SJSA1 (cell line): ENCODE measurements at regions not wholly inside any gene's neighbourhood (a gene's known extent, or its start where the extent isn't known, plus 50 kb on each side); places are given as distances from the start of the nearest gene placed in this dataset.

Experiments
- DNase-seq, 2 experiments: peaks; one replicate each; pipeline ENCODE4 v3.0.0-alpha.2; 2015 to 2020; ENCODE audit warnings: low spot score in 2 of 2, low read depth in 1 of 2
- H3K27ac ChIP-seq: fragments of 250-450 bp; sonication (Bioruptor Pico); 2 replicates; pipeline ENCODE4 v1.5.1; 2020; ENCODE audit warnings: mild to moderate bottlenecking, moderate library complexity
- H3K27me3 ChIP-seq: fragments of 250-450 bp; sonication (Bioruptor Pico); replicated peaks from 2 replicates; pipeline ENCODE4 v1.5.1; 2020; ENCODE audit warnings: mild to moderate bottlenecking, moderate library complexity
- H3K36me3 ChIP-seq: fragments of 250-450 bp; sonication (Bioruptor Pico); 2 replicates; pipeline ENCODE4 v1.5.1; 2020; ENCODE audit warnings: mild to moderate bottlenecking
- H3K4me1 ChIP-seq: fragments of 250-450 bp; sonication (Bioruptor Pico); replicated peaks from 2 replicates; pipeline ENCODE4 v1.6.1; 2021; ENCODE audit warnings: mild to moderate bottlenecking
- H3K4me3 ChIP-seq: fragments of 250-450 bp; sonication (Bioruptor Pico); 2 replicates; pipeline ENCODE4 v1.5.1; 2020; ENCODE audit warnings: mild to moderate bottlenecking
- H3K9me3 ChIP-seq: fragments of 250-450 bp; sonication (Bioruptor Pico); replicated peaks from 2 replicates; pipeline ENCODE4 v1.5.1; 2020; ENCODE audit warnings: mild to moderate bottlenecking

DNA sequence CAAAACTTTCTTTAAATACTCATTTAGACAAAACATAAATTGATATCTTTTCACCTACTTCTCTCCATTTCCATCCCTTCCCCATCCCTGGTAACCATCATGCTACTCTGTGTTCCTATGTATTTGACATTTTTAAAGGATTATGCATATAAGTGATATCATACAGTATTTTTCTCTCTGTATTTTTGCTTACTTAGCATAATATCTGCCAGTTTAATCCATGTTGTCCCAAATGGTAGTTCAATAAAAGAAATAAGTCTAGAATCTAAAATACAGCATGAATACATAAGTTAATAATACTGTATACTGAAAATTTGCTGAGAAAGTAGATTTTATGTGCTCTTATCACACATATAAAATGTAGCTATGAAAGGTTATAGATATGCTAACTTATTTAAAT lies 190.3 kb upstream of the NAV3 start:
- H3K27ac ChIP-seq: no peak overlapping the region
- no peaks in the 10 kb centered on the region for H3K27me3 ChIP-seq
- H3K4me3 ChIP-seq: no peak overlapping the region
- no peak for DNase-seq
- no peaks in the 10 kb centered on the region for H3K4me1 ChIP-seq
- no peaks in the 10 kb centered on the region for H3K9me3 ChIP-seq
- H3K36me3 ChIP-seq: no peaks in the 10 kb centered on the region

DNA sequence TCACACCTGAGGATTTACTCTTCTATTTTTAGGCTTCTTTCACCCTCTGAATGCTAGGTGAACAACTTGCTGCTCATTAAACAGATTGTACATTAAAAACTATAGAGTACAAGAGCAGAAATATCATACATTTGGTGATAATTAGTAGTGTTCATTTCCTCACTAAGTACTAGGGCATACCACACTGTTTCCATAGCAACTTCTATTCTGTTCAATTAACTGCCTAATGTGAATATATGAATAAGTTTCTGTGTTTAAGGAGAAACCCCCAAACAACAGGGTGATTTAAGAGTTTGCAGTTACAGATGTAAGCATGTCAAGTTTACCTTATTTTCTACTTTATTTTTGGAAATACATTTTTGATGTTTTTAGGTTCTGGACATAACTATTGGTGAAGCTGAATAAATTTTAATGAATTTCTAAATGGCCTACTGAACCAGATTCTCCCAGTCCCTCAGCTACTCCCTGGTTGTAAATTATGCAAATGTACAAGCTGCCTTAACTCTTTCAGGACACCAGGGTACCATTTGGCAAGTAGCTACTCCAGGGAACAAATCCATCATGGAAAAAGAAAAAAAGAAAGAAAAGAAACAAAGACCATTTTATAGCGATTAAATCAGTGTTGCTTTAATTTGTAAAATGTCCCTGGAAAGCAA lies 199.8 kb upstream of the NAV3 start:
- H3K36me3 ChIP-seq: no peaks in the 10 kb centered on the region
- H3K9me3 ChIP-seq: no peaks in the 10 kb centered on the region
- no peak overlapping the region for H3K4me3 ChIP-seq
- no peak for DNase-seq
- H3K27ac ChIP-seq: no peak overlapping the region
- no peaks in the 10 kb centered on the region for H3K27me3 ChIP-seq
- no peaks in the 10 kb centered on the region for H3K4me1 ChIP-seq

DNA sequence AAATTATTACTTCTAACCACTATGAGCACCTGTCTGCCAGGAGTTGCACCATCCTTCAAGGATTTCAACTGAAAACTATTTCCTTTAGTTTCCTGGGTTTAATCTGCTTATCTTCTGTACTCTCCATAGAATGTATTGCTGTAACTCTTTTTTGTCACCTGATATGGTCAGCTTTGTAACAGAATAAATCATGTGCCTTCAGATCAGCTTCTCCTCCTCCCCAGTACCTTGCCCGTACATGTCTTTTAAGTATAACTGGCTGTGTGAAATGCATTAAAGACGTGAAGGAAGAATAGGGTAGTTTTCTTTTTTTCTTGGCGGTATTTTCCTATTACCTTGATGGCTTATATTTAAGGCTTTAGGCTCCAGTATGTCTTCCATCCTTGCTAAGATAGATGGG lies 200.3 kb upstream of the NAV3 start:
- DNase-seq: no peak
- Histone ChIP-seq H3K9me3 (no peaks in the 10 kb centered on the region), H3K36me3 (no peaks in the 10 kb centered on the region), H3K4me1 (no peaks in the 10 kb centered on the region), H3K4me3 (no peak overlapping the region), H3K27me3 (no peaks in the 10 kb centered on the region), H3K27ac (no peak overlapping the region)

DNA sequence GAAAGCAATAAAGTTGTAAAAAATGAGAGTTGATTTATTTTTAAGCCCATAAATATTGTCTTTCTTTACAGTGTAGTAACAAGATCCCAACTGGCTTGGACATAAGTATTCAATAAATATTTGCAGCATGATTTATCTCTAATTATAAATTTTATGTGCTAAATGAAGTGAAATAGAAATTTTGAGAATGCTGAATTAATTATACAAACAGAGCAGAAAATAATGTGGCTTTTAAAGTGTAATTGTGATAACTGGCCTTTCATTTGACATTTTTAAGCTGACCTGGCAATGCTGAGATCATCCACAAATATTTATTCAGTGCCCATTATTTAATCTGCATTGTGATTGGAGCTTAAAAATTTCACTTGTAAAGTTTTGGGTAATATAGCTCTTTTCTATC lies 201.6 kb upstream of the NAV3 start:
- H3K27me3 ChIP-seq: no peaks in the 10 kb centered on the region
- H3K36me3 ChIP-seq: no peaks in the 10 kb centered on the region
- H3K9me3 ChIP-seq: no peaks in the 10 kb centered on the region
- no peaks in the 10 kb centered on the region for H3K4me1 ChIP-seq
- DNase-seq: no peak
- H3K27ac ChIP-seq: no peak overlapping the region
- H3K4me3 ChIP-seq: no peak overlapping the region

DNA sequence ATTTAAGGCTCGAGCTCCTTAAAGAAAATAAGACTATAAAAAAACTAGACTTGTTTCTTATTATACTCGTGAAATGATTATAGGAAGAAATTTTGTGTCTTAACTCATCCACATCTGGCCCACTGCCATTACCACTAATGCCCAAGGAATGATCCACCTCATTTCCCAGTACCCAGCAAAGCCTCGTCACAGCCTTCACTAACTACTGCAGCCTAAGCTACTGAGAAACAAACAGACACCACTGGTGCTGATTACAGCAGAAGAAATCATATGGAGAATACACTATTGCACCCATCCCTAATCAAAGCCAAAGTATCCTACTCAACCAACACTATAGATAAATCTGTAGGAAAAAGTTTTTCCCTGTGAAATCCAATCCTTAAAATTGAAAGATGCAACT lies 205.3 kb upstream of the NAV3 start:
- H3K27ac ChIP-seq: peak overlapping the region; percentile 54
- H3K4me3 ChIP-seq: no peak overlapping the region

GRCh38 chr12:77619425-77619824 lies 211.3 kb upstream of the NAV3 start:
- Histone ChIP-seq H3K27ac (no peak overlapping the region), H3K4me1 (no peaks in the 10 kb centered on the region), H3K27me3 (no peaks in the 10 kb centered on the region), H3K36me3 (no peaks in the 10 kb centered on the region), H3K9me3 (no peaks in the 10 kb centered on the region; the same call in 1 of the 2 replicates), H3K4me3 (no peak overlapping the region)
- no peak for DNase-seq

More for the DNA sequence above, 205.3 kb upstream of the NAV3 start:
- no peaks in the 10 kb centered on the region for H3K27me3 ChIP-seq
- no peaks in the 10 kb centered on the region for H3K9me3 ChIP-seq
- no peaks in the 10 kb centered on the region for H3K4me1 ChIP-seq
- DNase-seq: peak; percentile 34 to 61
- H3K36me3 ChIP-seq: no peaks in the 10 kb centered on the region

DNA sequence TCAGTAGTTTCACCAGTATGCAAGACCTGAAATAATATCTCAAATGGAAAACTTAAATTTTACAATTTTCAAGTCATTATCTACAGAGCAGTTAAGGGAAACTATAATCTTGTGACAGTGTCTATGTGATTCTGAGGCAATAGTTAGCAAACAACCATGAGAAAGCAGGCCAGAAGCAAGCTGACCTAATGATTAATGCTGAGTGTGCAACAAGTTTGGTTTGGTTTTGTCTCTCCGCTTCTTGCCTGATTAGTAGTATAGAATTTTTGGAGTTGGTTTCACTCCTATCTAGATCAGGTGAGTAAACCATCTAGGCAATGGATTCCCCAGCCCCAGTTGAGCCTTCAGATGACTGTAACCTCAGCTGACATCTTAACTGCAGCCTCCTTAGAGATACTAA lies 212.9 kb upstream of the NAV3 start:
- no peaks in the 10 kb centered on the region for H3K4me1 ChIP-seq
- H3K27me3 ChIP-seq: no peaks in the 10 kb centered on the region
- H3K9me3 ChIP-seq: no peaks in the 10 kb centered on the region; the same call in 1 of the 2 replicates
- DNase-seq: no peak
- H3K36me3 ChIP-seq: no peaks in the 10 kb centered on the region
- no peak overlapping the region for H3K4me3 ChIP-seq
- H3K27ac ChIP-seq: no peak overlapping the region

GRCh38 chr12:77615332-77615731 lies 215.4 kb upstream of the NAV3 start:
- H3K27me3 ChIP-seq: no peaks in the 10 kb centered on the region
- H3K27ac ChIP-seq: no peak overlapping the region
- no peak for DNase-seq
- no peaks in the 10 kb centered on the region for H3K4me1 ChIP-seq
- H3K4me3 ChIP-seq: no peak overlapping the region
- no peaks in the 10 kb centered on the region for H3K36me3 ChIP-seq
- no peaks in the 10 kb centered on the region; the same call in 1 of the 2 replicates for H3K9me3 ChIP-seq

GRCh38 chr12:77613411-77613810 lies 217.3 kb upstream of the NAV3 start:
- Histone ChIP-seq H3K36me3 (no peaks in the 10 kb centered on the region), H3K4me3 (no peak overlapping the region), H3K9me3 (no peaks in the 10 kb centered on the region; the same call in 1 of the 2 replicates), H3K27me3 (no peaks in the 10 kb centered on the region), H3K4me1 (no peaks in the 10 kb centered on the region), H3K27ac (no peak overlapping the region)
- no peak for DNase-seq

- no peak overlapping the region for H3K27ac ChIP-seq
- no peaks in the 10 kb centered on the region for H3K36me3 ChIP-seq
- no peak for DNase-seq
- no peaks in the 10 kb centered on the region for H3K27me3 ChIP-seq
- H3K4me3 ChIP-seq: no peak overlapping the region
- H3K9me3 ChIP-seq: no peaks in the 10 kb centered on the region
- H3K4me1 ChIP-seq: no peaks in the 10 kb centered on the region
Observed at GRCh38 chr12:77610446-77610845, 220.2 kb upstream of the NAV3 start.

DNA sequence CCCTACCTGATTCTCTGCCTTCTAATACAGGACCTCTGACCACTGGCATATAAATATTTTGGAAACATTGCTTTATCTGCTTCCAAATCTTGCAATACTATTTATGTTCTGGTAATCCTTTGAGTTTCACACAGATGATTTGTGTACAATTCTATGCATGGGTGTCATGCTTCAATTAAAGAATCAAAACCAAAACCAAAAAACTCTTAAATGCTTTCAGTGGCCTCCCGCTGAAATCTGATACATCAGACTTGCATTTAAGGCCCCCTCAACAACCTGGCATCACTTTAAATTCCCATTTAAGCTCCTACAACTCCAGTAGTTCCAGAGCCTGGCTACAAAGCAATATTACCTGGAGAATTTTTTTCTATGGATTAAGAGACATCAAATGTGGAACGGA lies 221.7 kb upstream of the NAV3 start:
- Histone ChIP-seq H3K27ac (no peak overlapping the region), H3K36me3 (no peaks in the 10 kb centered on the region), H3K4me3 (no peak overlapping the region), H3K27me3 (no peaks in the 10 kb centered on the region), H3K9me3 (no peaks in the 10 kb centered on the region), H3K4me1 (no peaks in the 10 kb centered on the region)
- DNase-seq: no peak

GRCh38 chr12:77608271-77608824 lies 222.3 kb upstream of the NAV3 start:
- H3K4me3 ChIP-seq: no peak overlapping the region
- H3K9me3 ChIP-seq: no peaks in the 10 kb centered on the region
- H3K27me3 ChIP-seq: no peaks in the 10 kb centered on the region
- H3K36me3 ChIP-seq: no peaks in the 10 kb centered on the region
- no peak for DNase-seq
- H3K27ac ChIP-seq: no peak overlapping the region
- H3K4me1 ChIP-seq: no peaks in the 10 kb centered on the region

DNA sequence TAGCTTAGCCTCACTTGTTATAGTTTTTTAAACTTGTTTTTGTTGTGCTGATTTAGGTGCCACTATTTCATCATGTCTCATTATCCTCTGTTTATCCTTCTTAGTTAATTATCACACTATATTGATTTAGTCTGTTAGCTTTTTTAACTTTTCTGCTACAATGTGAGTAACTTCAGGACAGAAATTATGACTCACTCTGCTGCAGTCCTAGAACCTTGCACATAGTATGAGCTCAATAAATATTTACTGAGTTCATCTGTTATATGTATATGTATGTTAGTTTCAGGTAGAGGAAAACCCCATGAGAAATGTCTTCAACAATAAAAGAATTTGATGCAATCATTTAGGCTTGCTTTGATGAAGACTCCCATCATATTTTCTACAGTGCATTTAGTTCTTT lies 224.3 kb upstream of the NAV3 start:
- Histone ChIP-seq H3K27ac (no peak overlapping the region), H3K4me3 (no peak overlapping the region), H3K36me3 (no peaks in the 10 kb centered on the region), H3K9me3 (no peaks in the 10 kb centered on the region), H3K4me1 (no peaks in the 10 kb centered on the region), H3K27me3 (no peaks in the 10 kb centered on the region)
- DNase-seq: no peak

DNA sequence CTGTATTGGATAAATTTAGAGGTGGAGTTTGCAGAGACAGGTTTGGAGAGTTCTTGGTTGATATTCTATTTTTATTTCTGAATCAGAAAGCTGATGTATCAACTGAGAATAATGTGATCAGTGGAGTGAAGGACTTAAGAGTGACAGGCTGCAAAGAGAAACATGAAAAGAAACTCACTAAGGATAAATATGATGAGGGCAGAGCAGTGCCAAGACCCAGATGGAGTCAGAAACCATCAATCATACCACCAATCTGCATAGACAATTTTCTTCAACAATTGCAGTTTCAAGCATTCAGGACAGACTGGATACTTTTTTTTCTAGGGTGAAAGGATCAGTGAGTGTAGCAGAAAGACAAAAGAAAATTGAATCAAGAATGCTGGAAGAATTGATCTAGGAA lies 226.7 kb upstream of the NAV3 start:
- no peaks in the 10 kb centered on the region for H3K9me3 ChIP-seq
- no peaks in the 10 kb centered on the region for H3K36me3 ChIP-seq
- no peak overlapping the region for H3K27ac ChIP-seq
- no peak for DNase-seq
- no peak overlapping the region for H3K4me3 ChIP-seq
- H3K4me1 ChIP-seq: no peaks in the 10 kb centered on the region
- no peaks in the 10 kb centered on the region for H3K27me3 ChIP-seq

DNA sequence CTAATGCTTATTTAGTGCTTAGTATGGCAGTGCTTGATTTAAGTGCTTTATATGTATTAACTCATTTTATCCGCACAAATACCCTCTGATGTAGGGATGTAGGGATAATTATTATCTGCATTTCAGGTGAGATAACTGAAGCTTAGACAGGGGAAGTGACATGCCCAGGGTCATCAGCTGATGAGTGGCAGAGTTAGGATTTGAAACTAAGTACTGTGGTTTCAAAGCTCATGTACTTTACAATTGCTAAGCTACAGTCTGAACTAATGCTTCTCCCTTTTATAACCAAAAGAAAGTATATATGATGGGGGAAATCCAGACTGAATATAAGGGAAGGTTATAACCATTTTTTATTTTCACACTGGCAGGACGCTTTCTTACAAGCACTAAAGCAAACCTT lies 229.6 kb upstream of the NAV3 start:
- H3K9me3 ChIP-seq: no peaks in the 10 kb centered on the region
- H3K27me3 ChIP-seq: no peaks in the 10 kb centered on the region
- no peak overlapping the region for H3K27ac ChIP-seq
- no peak overlapping the region for H3K4me3 ChIP-seq
- no peaks in the 10 kb centered on the region for H3K4me1 ChIP-seq
- DNase-seq: no peak
- H3K36me3 ChIP-seq: no peaks in the 10 kb centered on the region
